22Rv1 (cell line): ENCODE measurements at regions not wholly inside any gene's neighbourhood (a gene's known extent, or its start where the extent isn't known, plus 50 kb on each side); places are given as distances from the start of the nearest gene placed in this dataset.
"Not testable (repeated sequence)": the region's sequence is repeated elsewhere in the genome, so short reads cannot be mapped to it uniquely, and the experiment has no call there.

Experiments
- H3K27ac ChIP-seq: fragments of 450-650 bp; 2 replicates; pipeline ENCODE4 v1.5.1; 2017
- ZFX ChIP-seq: fragments of 450-650 bp; IDR thresholded peaks from 2 replicates; pipeline ENCODE4 v1.6.1; 2017; ENCODE audit warnings: antibody characterized with exemption, borderline replicate concordance
- TF ChIP-seq, protein P1 (sequence below): fragments of 450-650 bp; IDR thresholded peaks from 2 replicates; pipeline ENCODE4 v1.5.1; 2017; ENCODE audit warnings: mild to moderate bottlenecking

DNA sequence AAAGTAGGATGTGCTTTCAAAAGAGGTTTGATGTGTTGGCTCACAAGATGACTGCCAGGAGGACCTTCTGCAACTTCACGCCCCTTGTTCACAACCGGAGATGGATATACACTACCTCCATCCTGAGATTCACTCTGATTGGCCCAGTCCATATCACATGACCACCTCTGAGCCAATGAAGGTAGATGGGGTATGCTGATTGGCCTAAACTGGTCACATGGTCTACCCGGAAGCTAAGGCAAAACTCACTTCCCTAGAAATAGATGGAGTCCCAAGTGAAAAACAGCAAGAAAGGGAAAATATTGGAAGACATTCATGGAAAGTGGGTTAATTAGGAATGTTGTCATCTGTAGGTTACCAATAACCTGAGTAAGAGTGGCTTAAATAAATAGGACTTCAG, 119.7 kb upstream of the MRI1 start:
- TF ChIP-seq, protein P1, sequence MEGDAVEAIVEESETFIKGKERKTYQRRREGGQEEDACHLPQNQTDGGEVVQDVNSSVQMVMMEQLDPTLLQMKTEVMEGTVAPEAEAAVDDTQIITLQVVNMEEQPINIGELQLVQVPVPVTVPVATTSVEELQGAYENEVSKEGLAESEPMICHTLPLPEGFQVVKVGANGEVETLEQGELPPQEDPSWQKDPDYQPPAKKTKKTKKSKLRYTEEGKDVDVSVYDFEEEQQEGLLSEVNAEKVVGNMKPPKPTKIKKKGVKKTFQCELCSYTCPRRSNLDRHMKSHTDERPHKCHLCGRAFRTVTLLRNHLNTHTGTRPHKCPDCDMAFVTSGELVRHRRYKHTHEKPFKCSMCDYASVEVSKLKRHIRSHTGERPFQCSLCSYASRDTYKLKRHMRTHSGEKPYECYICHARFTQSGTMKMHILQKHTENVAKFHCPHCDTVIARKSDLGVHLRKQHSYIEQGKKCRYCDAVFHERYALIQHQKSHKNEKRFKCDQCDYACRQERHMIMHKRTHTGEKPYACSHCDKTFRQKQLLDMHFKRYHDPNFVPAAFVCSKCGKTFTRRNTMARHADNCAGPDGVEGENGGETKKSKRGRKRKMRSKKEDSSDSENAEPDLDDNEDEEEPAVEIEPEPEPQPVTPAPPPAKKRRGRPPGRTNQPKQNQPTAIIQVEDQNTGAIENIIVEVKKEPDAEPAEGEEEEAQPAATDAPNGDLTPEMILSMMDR, result no peak

DNA sequence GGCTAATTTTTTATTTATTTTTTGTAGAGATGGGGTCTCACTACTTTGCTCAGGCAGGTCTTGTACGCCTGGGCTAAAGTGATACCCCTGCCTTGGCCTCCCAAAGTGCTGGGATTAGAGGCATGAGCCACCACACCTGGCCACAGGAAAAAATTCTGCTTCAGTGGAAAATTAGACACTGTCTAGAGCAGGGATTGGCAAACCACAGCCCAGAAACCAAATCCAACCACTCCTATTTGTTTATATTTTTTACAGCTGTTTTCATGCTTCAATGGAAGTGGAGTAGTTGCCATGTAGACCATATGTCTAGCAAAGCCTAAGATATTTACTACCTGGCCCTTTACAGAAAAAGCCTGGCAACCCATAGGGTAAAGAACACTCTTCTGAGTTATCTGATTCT, 123.7 kb upstream of the MRI1 start:
- H3K27ac ChIP-seq, result no peak overlapping the region
- TF ChIP-seq ZFX, result no peak
- TF ChIP-seq, protein P1, result no peak

More for the DNA sequence above, 119.7 kb upstream of the MRI1 start:
- H3K27ac ChIP-seq, result no peak overlapping the region

DNA sequence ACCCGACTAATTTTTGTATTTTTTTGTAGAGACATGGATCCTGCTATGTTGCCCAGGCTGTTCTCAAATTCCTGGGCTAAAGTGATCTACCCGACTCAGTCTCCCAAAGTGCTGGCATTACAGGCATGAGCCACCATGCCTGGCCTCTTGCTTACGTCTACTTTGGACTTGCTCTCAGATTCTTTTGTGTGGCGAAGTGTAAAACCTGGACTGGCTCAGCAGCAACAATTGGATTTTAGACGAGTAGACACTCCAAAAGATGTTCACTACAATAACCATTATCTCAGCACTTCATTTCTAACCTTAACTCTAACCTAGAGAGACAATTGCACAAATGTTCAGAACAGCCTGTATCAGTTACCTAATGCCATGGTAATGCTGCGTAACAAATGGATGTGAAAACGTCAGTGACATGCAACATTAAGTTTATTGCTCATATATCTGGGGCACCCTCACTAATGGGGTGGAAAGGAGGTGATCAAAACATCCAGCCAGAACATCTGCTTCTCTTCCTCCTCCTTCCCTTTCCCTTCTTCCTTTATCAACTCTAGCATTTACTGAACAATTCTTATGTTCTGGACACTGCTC, 124.9 kb upstream of the MRI1 start:
- TF ChIP-seq, protein P1, result no peak
- no peak for TF ChIP-seq ZFX

DNA sequence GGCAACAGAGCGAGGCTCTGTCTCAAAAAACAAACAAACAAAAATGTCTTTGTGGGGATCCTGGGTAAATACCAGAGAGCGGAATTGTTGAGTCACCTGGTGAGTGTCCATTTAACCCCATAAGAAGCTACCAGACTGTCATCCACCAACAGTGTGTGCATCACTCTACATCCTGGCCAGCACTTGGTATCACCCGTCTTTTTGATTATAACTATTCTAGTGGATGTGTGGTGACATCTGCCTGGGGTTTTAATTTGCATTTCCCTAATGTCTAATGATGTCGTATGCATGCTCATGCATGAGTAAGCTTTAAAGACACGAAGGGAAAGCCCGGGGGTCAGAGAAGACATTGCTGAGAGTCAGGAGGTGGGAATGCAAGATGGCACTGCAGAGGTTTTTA, 126.7 kb upstream of the MRI1 start:
- H3K27ac ChIP-seq, result no peak overlapping the region
- TF ChIP-seq ZFX, result no peak
- TF ChIP-seq, protein P1, result no peak

More for the DNA sequence above, 124.9 kb upstream of the MRI1 start:
- H3K27ac ChIP-seq, result no peak overlapping the region

DNA sequence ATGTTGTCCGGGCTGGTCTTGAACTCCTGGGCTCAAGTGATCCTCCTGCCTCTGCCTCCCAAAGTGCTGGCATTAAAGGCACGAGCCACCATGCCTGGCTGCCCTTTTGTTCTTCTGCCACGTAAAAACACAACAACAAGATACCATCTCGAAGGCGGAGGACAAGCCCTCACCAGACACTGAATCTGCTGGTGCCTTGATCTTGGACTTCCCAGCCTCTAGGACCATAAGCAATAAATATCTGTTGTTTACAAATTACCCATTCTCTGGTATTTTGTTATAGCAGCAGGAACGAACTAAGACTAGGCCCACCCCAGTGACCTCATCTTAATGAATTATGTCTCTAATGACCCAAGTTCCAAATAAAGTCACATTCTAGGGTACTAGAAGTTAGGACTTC, 128.4 kb upstream of the CACNA1A start:
- TF ChIP-seq, protein P1, result no peak
- no peak for TF ChIP-seq ZFX
- no peak overlapping the region for H3K27ac ChIP-seq

DNA sequence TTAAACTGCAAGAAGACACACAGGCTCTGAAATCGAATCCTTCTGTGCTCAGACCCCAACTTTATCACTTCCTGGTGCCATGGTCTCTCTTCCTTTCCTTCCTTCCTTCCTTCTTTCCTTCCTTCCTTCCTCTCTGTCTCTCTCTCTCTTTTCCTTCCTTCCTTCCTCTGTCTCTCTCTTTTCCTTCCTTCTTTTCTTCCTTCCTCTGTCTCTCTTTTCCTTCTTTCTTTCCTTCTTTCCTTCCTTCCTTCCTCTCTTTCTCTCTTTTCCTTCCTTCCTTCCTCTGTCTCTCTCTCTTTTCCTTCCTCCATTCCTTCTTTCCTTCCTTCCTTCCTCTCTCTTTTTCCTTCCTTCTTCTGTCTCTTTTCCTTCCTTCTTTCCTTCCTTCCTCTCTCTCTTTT, 127.2 kb upstream of the CACNA1A start:
- 0 out of 2 replicates have a peak overlapping the region, but pooled peaks have one; percentile 10 for H3K27ac ChIP-seq
- TF ChIP-seq ZFX, result no peak
- TF ChIP-seq, protein P1, result no peak

DNA sequence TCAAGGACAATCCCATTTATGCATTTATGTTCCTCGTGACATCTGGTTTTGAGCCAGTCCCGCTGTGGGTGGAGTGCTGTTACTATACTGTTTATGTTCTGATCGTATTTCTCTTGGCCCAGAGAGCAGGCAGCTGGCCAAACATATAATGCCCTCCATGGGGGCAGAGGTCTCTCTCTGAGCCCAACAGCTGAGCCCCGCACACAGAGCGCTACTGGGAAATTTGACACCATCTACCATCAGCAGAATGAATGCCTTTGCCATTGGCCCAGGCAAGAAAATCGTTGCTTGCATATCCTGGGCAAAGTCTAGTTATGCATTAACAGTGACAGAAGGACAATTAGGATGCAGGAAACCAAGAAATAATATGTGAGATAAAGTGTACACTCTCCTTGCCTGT, 126.8 kb upstream of the CACNA1A start:
- no peak for TF ChIP-seq ZFX
- TF ChIP-seq, protein P1, result no peak

DNA sequence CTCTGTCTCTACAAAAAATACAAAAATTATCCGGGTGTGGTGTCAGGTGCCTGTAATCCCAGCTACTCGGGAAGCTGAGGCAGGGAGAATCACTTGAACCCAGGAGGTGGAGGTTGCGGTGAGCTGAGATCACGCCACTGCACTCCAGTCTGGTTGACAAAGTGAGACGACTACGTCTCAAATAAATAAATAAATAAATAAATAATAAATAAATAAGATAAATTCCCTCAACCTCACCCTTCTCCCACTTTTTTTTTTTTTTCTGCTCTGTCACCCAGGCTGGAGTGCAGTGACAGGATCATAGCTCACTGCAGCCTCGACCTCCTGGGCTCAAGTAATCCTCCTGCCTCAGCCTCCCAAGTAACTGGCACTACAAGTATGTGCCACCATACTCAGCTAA, 125.9 kb upstream of the CACNA1A start:
- H3K27ac ChIP-seq, result not testable (repeated sequence)

More for the DNA sequence above, 126.8 kb upstream of the CACNA1A start:
- 0 out of 2 replicates have a peak overlapping the region, but pooled peaks have one; percentile 10 for H3K27ac ChIP-seq
